GM19452 (cell line): ENCODE measurements at regions not wholly inside any gene's neighbourhood (a gene's known extent, or its start where the extent isn't known, plus 50 kb on each side); places are given as distances from the start of the nearest gene placed in this dataset.
"Not testable (repeated sequence)": the region's sequence is repeated elsewhere in the genome, so short reads cannot be mapped to it uniquely, and the experiment has no call there.

ENCODE experiments used
- ATAC-seq: cut with Tn5 transposase; IDR thresholded peaks from one replicate; pipeline ENCODE4 v1.9.1; 2021; ENCODE audit not compliant: unreplicated experiment

- no peak for ATAC-seq
Observed at GRCh38 chr12:77232045-77232444, 166.7 kb upstream of the E2F7 start.

GRCh38 chr12:77231501-77231918 is 166.1 kb upstream of the E2F7 start:
- no peak for ATAC-seq

GRCh38 chr12:77229640-77230442 is 164.5 kb upstream of the E2F7 start:
- ATAC-seq, result no peak

GRCh38 chr12:77228376-77228775 is 163.0 kb upstream of the E2F7 start:
- ATAC-seq, result no peak

GRCh38 chr12:77226368-77226767 is 161.0 kb upstream of the E2F7 start:
- ATAC-seq, result no peak

- no peak for ATAC-seq
Observed at GRCh38 chr12:77225373-77225772, 160.0 kb upstream of the E2F7 start.

- ATAC-seq, result no peak
Observed at GRCh38 chr12:77224346-77224745, 159.0 kb upstream of the E2F7 start.

GRCh38 chr12:77222336-77222735 is 157.0 kb upstream of the E2F7 start:
- ATAC-seq, result no peak

- no peak for ATAC-seq
Observed at GRCh38 chr12:77220586-77220985, 155.2 kb upstream of the E2F7 start.

- ATAC-seq, result no peak
Observed at GRCh38 chr12:77218278-77218677, 152.9 kb upstream of the E2F7 start.

- ATAC-seq, result not testable (repeated sequence)
Observed at GRCh38 chr12:77216136-77216535, 150.8 kb upstream of the E2F7 start.

GRCh38 chr12:77214136-77214535 is 148.8 kb upstream of the E2F7 start:
- ATAC-seq, result no peak

- ATAC-seq, result no peak
Observed at GRCh38 chr12:77213319-77213718, 147.9 kb upstream of the E2F7 start.

GRCh38 chr12:77210724-77211123 is 145.4 kb upstream of the E2F7 start:
- ATAC-seq, result no peak

- ATAC-seq, result no peak
Observed at GRCh38 chr12:77204083-77204482, 138.7 kb upstream of the E2F7 start.

- ATAC-seq, result no peak
Observed at GRCh38 chr12:77202457-77203060, 137.2 kb upstream of the E2F7 start.

- ATAC-seq, result no peak
Observed at GRCh38 chr12:77189901-77190416, 124.6 kb upstream of the E2F7 start.

- no peak for ATAC-seq
Observed at GRCh38 chr12:77189458-77189857, 124.1 kb upstream of the E2F7 start.

- no peak for ATAC-seq
Observed at GRCh38 chr12:77179515-77179914, 114.1 kb upstream of the E2F7 start.

- no peak for ATAC-seq
Observed at GRCh38 chr12:77167801-77168200, 102.4 kb upstream of the E2F7 start.

- no peak for ATAC-seq
Observed at GRCh38 chr12:77166696-77167095, 101.3 kb upstream of the E2F7 start.
